GM13976 (cell line): ENCODE measurements at regions not wholly inside any gene's neighbourhood (a gene's known extent, or its start where the extent isn't known, plus 50 kb on each side); places are given as distances from the start of the nearest gene placed in this dataset.

Source experiments
- DNase-seq: peaks from one replicate; pipeline ENCODE4 v3.0.0; 2012; ENCODE audit warnings: low spot score
- CTCF ChIP-seq: IDR thresholded peaks from 2 replicates; pipeline ENCODE4 v1.5.1; 2012; ENCODE audit warnings: borderline replicate concordance, mild to moderate bottlenecking; ENCODE audit not compliant: insufficient read depth; ENCODE audit errors: extremely low read depth, missing control alignments, control extremely low read depth
- in situ Hi-C: fragments of 300-500 bp; cut with MboI; formaldehyde crosslinking; loops from one replicate; pipeline ENCODE4 v1.12.0; 2022; ENCODE audit warnings: low sequenced_read_pairs, mixed read lengths, inconsistent platforms; ENCODE audit not compliant: unreplicated experiment

- no peak for TF ChIP-seq CTCF
- in situ Hi-C loops = no loop called here
- DNase-seq = no peak
These were observed 63.7 kb upstream of the PSMD7 start for GRCh38 chr16:74232806-74233465.

GRCh38 chr16:74230126-74230525, 66.5 kb upstream of the PSMD7 start:
- DNase-seq = no peak
- no peak for TF ChIP-seq CTCF
- in situ Hi-C loops = no loop called here

- in situ Hi-C loops = no loop called here
- peak; percentile 15 for DNase-seq
- no peak for TF ChIP-seq CTCF
These were observed 70.2 kb upstream of the PSMD7 start for GRCh38 chr16:74226338-74226954.

- in situ Hi-C loops = no loop called here
These were observed 71.6 kb upstream of the PSMD7 start for GRCh38 chr16:74224828-74225612.

GRCh38 chr16:74221828-74222227, 74.8 kb upstream of the PSMD7 start:
- no peak for TF ChIP-seq CTCF
- DNase-seq = no peak
- in situ Hi-C loops = no loop called here

More at GRCh38 chr16:74224828-74225612, 71.6 kb upstream of the PSMD7 start:
- TF ChIP-seq CTCF = no peak
- DNase-seq = no peak

GRCh38 chr16:74219706-74220105, 76.9 kb upstream of the PSMD7 start:
- no peak for TF ChIP-seq CTCF
- in situ Hi-C loops = no loop called here
- no peak for DNase-seq
